ENCODE measurements at regions not wholly inside any gene's neighbourhood (a gene's known extent, or its start where the extent isn't known, plus 50 kb on each side); places are given as distances from the start of the nearest gene placed in this dataset.

DNA sequence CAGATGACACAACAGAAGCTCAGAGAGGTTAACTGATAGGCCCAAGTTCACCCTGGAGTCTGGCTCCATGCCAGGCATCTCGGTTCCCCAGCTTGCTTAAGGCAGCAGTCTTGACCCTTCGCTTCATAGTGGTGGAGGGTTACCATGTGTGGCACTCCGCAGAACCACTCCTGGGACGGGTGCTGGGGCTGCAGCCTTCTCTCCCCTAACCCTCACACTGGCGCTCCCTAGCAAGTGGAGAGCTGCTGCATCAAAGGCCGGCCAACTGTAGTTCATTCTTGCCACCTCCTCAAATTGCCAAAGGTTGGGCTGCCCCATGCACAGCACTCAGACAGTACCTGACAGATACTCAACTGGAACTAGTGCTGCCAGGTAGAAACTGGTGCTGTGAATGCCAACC, 70.2 kb upstream of the KCND3 start:
- Histone ChIP-seq H3F3A (ENCODE audit: insufficient read depth, low read length) (no peaks in the 10 kb centered on the region), H3K4me2 (ENCODE audit: low read length) (no peak overlapping the region), H2AFZ (ENCODE audit: low read length) (no peak overlapping the region), H3K4me3 (ENCODE audit: low read depth, low read length, poor library complexity, severe bottlenecking) (no peak overlapping the region), H3K4me1 (ENCODE audit: insufficient read depth, low read length, severe bottlenecking) (no peaks in the 10 kb centered on the region), H4K20me1 (ENCODE audit: insufficient read depth, low read length) (no peaks in the 10 kb centered on the region), H3K9me3 (ENCODE audit: low read length) (no peaks in the 10 kb centered on the region), H3K36me3 (ENCODE audit: insufficient read depth, low read length) (no peaks in the 10 kb centered on the region), H3K9me2 (ENCODE audit: low read depth, low read length) (no peaks in the 10 kb centered on the region), H3K9ac (ENCODE audit: low read length) (no peak overlapping the region), H3K79me2 (ENCODE audit: insufficient read depth, low read length) (no peaks in the 10 kb centered on the region), H3K27ac (ENCODE audit: low read depth, low read length, poor library complexity, severe bottlenecking) (no peak overlapping the region), H3K27me3 (ENCODE audit: insufficient read depth, low read length) (no peaks in the 10 kb centered on the region; the same call in 1 of the 2 replicates)
- TF ChIP-seq, protein P1, sequence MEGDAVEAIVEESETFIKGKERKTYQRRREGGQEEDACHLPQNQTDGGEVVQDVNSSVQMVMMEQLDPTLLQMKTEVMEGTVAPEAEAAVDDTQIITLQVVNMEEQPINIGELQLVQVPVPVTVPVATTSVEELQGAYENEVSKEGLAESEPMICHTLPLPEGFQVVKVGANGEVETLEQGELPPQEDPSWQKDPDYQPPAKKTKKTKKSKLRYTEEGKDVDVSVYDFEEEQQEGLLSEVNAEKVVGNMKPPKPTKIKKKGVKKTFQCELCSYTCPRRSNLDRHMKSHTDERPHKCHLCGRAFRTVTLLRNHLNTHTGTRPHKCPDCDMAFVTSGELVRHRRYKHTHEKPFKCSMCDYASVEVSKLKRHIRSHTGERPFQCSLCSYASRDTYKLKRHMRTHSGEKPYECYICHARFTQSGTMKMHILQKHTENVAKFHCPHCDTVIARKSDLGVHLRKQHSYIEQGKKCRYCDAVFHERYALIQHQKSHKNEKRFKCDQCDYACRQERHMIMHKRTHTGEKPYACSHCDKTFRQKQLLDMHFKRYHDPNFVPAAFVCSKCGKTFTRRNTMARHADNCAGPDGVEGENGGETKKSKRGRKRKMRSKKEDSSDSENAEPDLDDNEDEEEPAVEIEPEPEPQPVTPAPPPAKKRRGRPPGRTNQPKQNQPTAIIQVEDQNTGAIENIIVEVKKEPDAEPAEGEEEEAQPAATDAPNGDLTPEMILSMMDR (IDR thresholded peaks at IDR 0.05; ENCODE audit: low read length) = no peak
- TF ChIP-seq EZH2 (IDR thresholded peaks at IDR 0.05; ENCODE audit: borderline replicate concordance, low read length) = no peak

DNA sequence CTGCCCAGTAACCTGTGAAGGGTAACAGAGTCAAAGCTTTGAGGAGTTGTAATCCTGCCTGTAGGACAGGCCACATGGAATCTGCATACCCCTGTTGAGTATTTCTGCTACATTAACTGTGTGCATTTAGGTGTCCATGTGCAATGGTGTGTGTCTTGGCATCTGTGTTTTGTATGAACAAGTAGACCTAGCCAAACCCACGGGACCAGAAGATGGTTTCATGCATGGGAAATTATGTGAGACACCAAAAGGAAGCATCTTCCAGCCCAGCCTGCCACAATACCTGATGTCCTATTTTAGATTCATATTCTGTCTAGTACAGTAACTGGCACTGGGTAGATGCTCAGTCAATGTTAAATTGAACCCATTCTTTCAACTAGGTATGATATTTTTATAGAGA, 70.8 kb upstream of the KCND3 start:
- Histone ChIP-seq H3F3A (ENCODE audit: insufficient read depth, low read length) (no peaks in the 10 kb centered on the region), H3K4me3 (ENCODE audit: low read depth, low read length, poor library complexity, severe bottlenecking) (no peak overlapping the region), H3K36me3 (ENCODE audit: insufficient read depth, low read length) (no peaks in the 10 kb centered on the region), H3K27me3 (ENCODE audit: insufficient read depth, low read length) (no peaks in the 10 kb centered on the region; the same call in 1 of the 2 replicates), H3K27ac (ENCODE audit: low read depth, low read length, poor library complexity, severe bottlenecking) (no peak overlapping the region), H3K4me2 (ENCODE audit: low read length) (no peak overlapping the region), H3K9me3 (ENCODE audit: low read length) (no peaks in the 10 kb centered on the region), H3K9me2 (ENCODE audit: low read depth, low read length) (no peaks in the 10 kb centered on the region), H3K79me2 (ENCODE audit: insufficient read depth, low read length) (no peaks in the 10 kb centered on the region), H4K20me1 (ENCODE audit: insufficient read depth, low read length) (no peaks in the 10 kb centered on the region), H3K9ac (ENCODE audit: low read length) (no peak overlapping the region), H3K4me1 (ENCODE audit: insufficient read depth, low read length, severe bottlenecking) (no peaks in the 10 kb centered on the region), H2AFZ (ENCODE audit: low read length) (no peak overlapping the region)
- TF ChIP-seq, protein P1 (IDR thresholded peaks at IDR 0.05; ENCODE audit: low read length) = no peak
- no peak for TF ChIP-seq EZH2 (IDR thresholded peaks at IDR 0.05; ENCODE audit: borderline replicate concordance, low read length)

DNA sequence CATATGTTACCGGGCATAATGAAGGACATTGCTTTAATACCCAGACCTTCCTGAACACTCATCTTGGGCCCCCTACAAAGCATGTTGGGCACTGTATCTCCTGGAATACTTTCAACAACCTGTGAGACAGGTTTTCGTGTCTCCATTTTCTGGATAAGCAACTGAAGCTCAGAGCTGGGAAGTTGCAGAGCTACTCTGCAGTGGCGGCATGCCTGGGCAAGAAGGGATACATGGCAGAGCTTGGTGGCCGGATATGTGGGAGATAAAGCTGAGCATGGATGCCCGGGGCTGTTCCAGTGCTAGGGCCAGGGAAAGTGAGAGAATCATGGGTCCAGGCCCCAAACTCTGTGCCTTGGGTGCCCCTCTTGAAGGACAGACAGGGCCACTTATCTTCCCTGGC, 71.6 kb upstream of the KCND3 start:
- Histone ChIP-seq H3K27ac (ENCODE audit: low read depth, low read length, poor library complexity, severe bottlenecking) (no peak overlapping the region), H3K27me3 (ENCODE audit: insufficient read depth, low read length) (no peaks in the 10 kb centered on the region; the same call in 1 of the 2 replicates), H4K20me1 (ENCODE audit: insufficient read depth, low read length) (no peaks in the 10 kb centered on the region), H3K4me1 (ENCODE audit: insufficient read depth, low read length, severe bottlenecking) (no peaks in the 10 kb centered on the region), H3K79me2 (ENCODE audit: insufficient read depth, low read length) (no peaks in the 10 kb centered on the region), H3K9me2 (ENCODE audit: low read depth, low read length) (no peaks in the 10 kb centered on the region), H3K36me3 (ENCODE audit: insufficient read depth, low read length) (no peaks in the 10 kb centered on the region), H2AFZ (ENCODE audit: low read length) (no peak overlapping the region), H3K9ac (ENCODE audit: low read length) (no peak overlapping the region), H3F3A (ENCODE audit: insufficient read depth, low read length) (no peaks in the 10 kb centered on the region), H3K4me3 (ENCODE audit: low read depth, low read length, poor library complexity, severe bottlenecking) (no peak overlapping the region), H3K4me2 (ENCODE audit: low read length) (no peak overlapping the region), H3K9me3 (ENCODE audit: low read length) (no peaks in the 10 kb centered on the region)
- TF ChIP-seq EZH2 (IDR thresholded peaks at IDR 0.05; ENCODE audit: borderline replicate concordance, low read length) = no peak
- TF ChIP-seq, protein P1 (IDR thresholded peaks at IDR 0.05; ENCODE audit: low read length) = no peak
